ENCODE measurements at regions not wholly inside any gene's neighbourhood (a gene's known extent, or its start where the extent isn't known, plus 50 kb on each side); places are given as distances from the start of the nearest gene placed in this dataset.

GRCh38 chr1:31485166-31485565 is 72.2 kb downstream of the SERINC2 start:
- TF ChIP-seq CTCF (conservative IDR thresholded peaks at IDR 0.05; ENCODE audit: low read length) (no peak), EZH2phosphoT487 (IDR thresholded peaks at IDR 0.05; ENCODE audit: borderline replicate concordance, low read depth, low read length) (no peak)

Data from OCI-LY7 (cell line).